Suprapubic skin (tissue), 4 donors: ENCODE measurements at regions not wholly inside any gene's neighbourhood (a gene's known extent, or its start where the extent isn't known, plus 50 kb on each side); places are given as distances from the start of the nearest gene placed in this dataset.

Experiments
- DNase-seq, 2 donors: peaks; one replicate each; pipeline ENCODE4 v3.0.0-alpha.2; 2019; ENCODE audit warnings: low spot score in 2 of 2
- H3K27ac ChIP-seq: fragments of 200-600 bp; sonication (generic); one replicate; pipeline ENCODE4 v1.5.1; 2019
- H3K27me3 ChIP-seq: fragments of 200-600 bp; sonication (generic); one replicate; pipeline ENCODE4 v1.5.1; 2019
- H3K36me3 ChIP-seq: fragments of 200-600 bp; sonication (generic); one replicate; pipeline ENCODE4 v1.5.1; 2019
- H3K4me1 ChIP-seq: fragments of 200-600 bp; sonication (generic); one replicate; pipeline ENCODE4 v1.5.1; 2019
- H3K4me3 ChIP-seq: fragments of 200-600 bp; sonication (generic); one replicate; pipeline ENCODE4 v1.5.1; 2019; ENCODE audit warnings: mild to moderate bottlenecking
- H3K9me3 ChIP-seq: fragments of 200-600 bp; sonication (generic); one replicate; pipeline ENCODE4 v1.5.1; 2019
- CTCF ChIP-seq, 2 donors: fragments of 200-600 bp in 1 of 2; fragments of 450-650 bp in 1 of 2; sonication (generic) in 1 of 2; IDR thresholded peaks; one replicate each; pipeline ENCODE4 v1.5.1; 2016 to 2019; ENCODE audit warnings: antibody characterized with exemption in 2 of 2, mild to moderate bottlenecking in 1 of 2, moderate library complexity in 1 of 2
- EP300 ChIP-seq: sonication (generic); formaldehyde crosslinking; IDR thresholded peaks from one replicate; pipeline ENCODE4 v1.6.1; 2017; ENCODE audit warnings: antibody characterized with exemption
- POLR2A ChIP-seq, 2 donors: fragments of 450-650 bp; IDR thresholded peaks; one replicate each; pipeline ENCODE4 v1.6.1; 2017; ENCODE audit warnings: antibody characterized with exemption in 2 of 2, mild to moderate bottlenecking in 2 of 2, moderate library complexity in 2 of 2
- POLR2AphosphoS5 ChIP-seq, 3 donors: sonication (generic); formaldehyde crosslinking; IDR thresholded peaks; one replicate each; pipeline ENCODE4 v1.6.1; 2017; ENCODE audit warnings: antibody characterized with exemption in 3 of 3
- WGBS: methylation state at CpG from one replicate; pipeline ENCODE4 v1.1.5; 2018; 5-methylcytosine and 5-hydroxymethylcytosine counted together

GRCh38 chr17:68775318-68775717 is 174.2 kb upstream of the FAM20A start:
- H3K9me3 ChIP-seq = no peaks in the 10 kb centered on the region
- no peaks in the 10 kb centered on the region for H3K36me3 ChIP-seq
- no peak for DNase-seq
- no peak overlapping the region for H3K4me3 ChIP-seq
- TF ChIP-seq POLR2AphosphoS5 (IDR thresholded peaks at IDR 0.05) (peak in 1 of 3 donors; percentile 34), POLR2A (IDR thresholded peaks at IDR 0.05) (no peak)
- peak overlapping the region; percentile 72 for H3K27ac ChIP-seq
- H3K4me1 ChIP-seq = peaks cover 41% of the 10 kb centered on the region
- H3K27me3 ChIP-seq = no peaks in the 10 kb centered on the region

- Histone ChIP-seq H3K27ac (peak overlapping the region; percentile 12), H3K36me3 (no peaks in the 10 kb centered on the region), H3K4me3 (peak overlapping the region; percentile 20), H3K4me1 (peaks cover 23% of the 10 kb centered on the region), H3K9me3 (no peaks in the 10 kb centered on the region), H3K27me3 (no peaks in the 10 kb centered on the region)
- TF ChIP-seq CTCF (IDR thresholded peaks at IDR 0.05) (peak; percentile 21 to 58), POLR2AphosphoS5 (IDR thresholded peaks at IDR 0.05) (no peak), EP300 (no peak), POLR2A (IDR thresholded peaks at IDR 0.05) (no peak)
- no peak for DNase-seq
- WGBS = 40% methylated on average over 8 of the region's 8 CpGs
These were observed 170.8 kb upstream of the FAM20A start for GRCh38 chr17:68771867-68772515.

GRCh38 chr17:68768804-68769203 is 167.6 kb upstream of the FAM20A start:
- no peak overlapping the region for H3K4me3 ChIP-seq
- H3K9me3 ChIP-seq = no peaks in the 10 kb centered on the region
- peaks cover 3% of the 10 kb centered on the region for H3K4me1 ChIP-seq
- no peak overlapping the region for H3K27ac ChIP-seq
- TF ChIP-seq EP300 (no peak), CTCF (IDR thresholded peaks at IDR 0.05) (no peak), POLR2A (IDR thresholded peaks at IDR 0.05) (no peak), POLR2AphosphoS5 (IDR thresholded peaks at IDR 0.05) (no peak)
- no peaks in the 10 kb centered on the region for H3K27me3 ChIP-seq
- 63% methylated on average over 6 of the region's 6 CpGs for WGBS
- no peaks in the 10 kb centered on the region for H3K36me3 ChIP-seq
- no peak for DNase-seq

- H3K27ac ChIP-seq = no peak overlapping the region
- 84% methylated on average over 4 of the region's 4 CpGs for WGBS
- DNase-seq = no peak
- no peaks in the 10 kb centered on the region for H3K36me3 ChIP-seq
- H3K4me3 ChIP-seq = no peak overlapping the region
- TF ChIP-seq POLR2A (IDR thresholded peaks at IDR 0.05) (no peak), EP300 (no peak), POLR2AphosphoS5 (IDR thresholded peaks at IDR 0.05) (no peak), CTCF (IDR thresholded peaks at IDR 0.05) (no peak)
- H3K27me3 ChIP-seq = no peaks in the 10 kb centered on the region
- no peaks in the 10 kb centered on the region for H3K4me1 ChIP-seq
- H3K9me3 ChIP-seq = no peaks in the 10 kb centered on the region
These were observed 165.5 kb upstream of the FAM20A start for GRCh38 chr17:68766640-68767039.

- TF ChIP-seq EP300 = no peak
- TF ChIP-seq POLR2A (IDR thresholded peaks at IDR 0.05) = no peak
- no peak for TF ChIP-seq POLR2AphosphoS5 (IDR thresholded peaks at IDR 0.05)
- TF ChIP-seq CTCF (IDR thresholded peaks at IDR 0.05) = no peak
- 85% methylated on average over 1 of the region's 1 CpG for WGBS
These were observed 162.4 kb upstream of the FAM20A start for GRCh38 chr17:68763562-68763961.

GRCh38 chr17:68762911-68763310 is 161.7 kb upstream of the FAM20A start:
- Histone ChIP-seq H3K27ac (no peak overlapping the region), H3K36me3 (no peaks in the 10 kb centered on the region), H3K9me3 (no peaks in the 10 kb centered on the region), H3K4me3 (no peak overlapping the region), H3K4me1 (peaks cover 10% of the 10 kb centered on the region), H3K27me3 (no peaks in the 10 kb centered on the region)
- TF ChIP-seq POLR2A (IDR thresholded peaks at IDR 0.05) (no peak), CTCF (IDR thresholded peaks at IDR 0.05) (no peak), EP300 (no peak), POLR2AphosphoS5 (IDR thresholded peaks at IDR 0.05) (no peak)
- no peak for DNase-seq
- WGBS = 88% methylated on average over 2 of the region's 2 CpGs

More at GRCh38 chr17:68763562-68763961, 162.4 kb upstream of the FAM20A start:
- H3K9me3 ChIP-seq = no peaks in the 10 kb centered on the region
- no peaks in the 10 kb centered on the region for H3K36me3 ChIP-seq
- H3K27me3 ChIP-seq = no peaks in the 10 kb centered on the region
- no peak for DNase-seq
- no peak overlapping the region for H3K4me3 ChIP-seq
- H3K4me1 ChIP-seq = peaks cover 10% of the 10 kb centered on the region
- no peak overlapping the region for H3K27ac ChIP-seq
